GM19023 (cell line): ENCODE measurements at regions not wholly inside any gene's neighbourhood (a gene's known extent, or its start where the extent isn't known, plus 50 kb on each side); places are given as distances from the start of the nearest gene placed in this dataset.

Experiments
- ATAC-seq: cut with Tn5 transposase; IDR thresholded peaks from one replicate; pipeline ENCODE4 v1.9.1; 2021; ENCODE audit warnings: mild to moderate bottlenecking, moderate library complexity; ENCODE audit not compliant: unreplicated experiment

DNA sequence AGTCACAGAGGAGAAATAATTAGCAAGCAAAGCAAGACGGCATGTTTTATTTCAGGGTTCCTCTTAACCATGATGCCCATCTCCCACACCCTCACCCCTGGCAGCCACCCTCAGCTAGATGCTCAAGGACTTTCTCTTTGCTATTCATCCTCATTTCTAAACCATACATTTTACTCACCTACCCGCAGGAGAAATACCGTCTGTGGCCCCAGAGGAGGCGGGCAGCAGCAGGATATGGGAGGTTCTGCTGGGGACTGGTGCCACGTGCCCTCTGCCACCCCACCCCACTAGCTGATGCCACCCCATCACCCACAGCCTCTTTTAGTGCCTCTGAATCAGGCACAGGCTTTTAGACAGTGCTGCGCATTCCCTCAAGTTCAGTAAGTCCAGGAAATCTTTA lies 168.7 kb upstream of the ITGB1 start:
- no peak for ATAC-seq

DNA sequence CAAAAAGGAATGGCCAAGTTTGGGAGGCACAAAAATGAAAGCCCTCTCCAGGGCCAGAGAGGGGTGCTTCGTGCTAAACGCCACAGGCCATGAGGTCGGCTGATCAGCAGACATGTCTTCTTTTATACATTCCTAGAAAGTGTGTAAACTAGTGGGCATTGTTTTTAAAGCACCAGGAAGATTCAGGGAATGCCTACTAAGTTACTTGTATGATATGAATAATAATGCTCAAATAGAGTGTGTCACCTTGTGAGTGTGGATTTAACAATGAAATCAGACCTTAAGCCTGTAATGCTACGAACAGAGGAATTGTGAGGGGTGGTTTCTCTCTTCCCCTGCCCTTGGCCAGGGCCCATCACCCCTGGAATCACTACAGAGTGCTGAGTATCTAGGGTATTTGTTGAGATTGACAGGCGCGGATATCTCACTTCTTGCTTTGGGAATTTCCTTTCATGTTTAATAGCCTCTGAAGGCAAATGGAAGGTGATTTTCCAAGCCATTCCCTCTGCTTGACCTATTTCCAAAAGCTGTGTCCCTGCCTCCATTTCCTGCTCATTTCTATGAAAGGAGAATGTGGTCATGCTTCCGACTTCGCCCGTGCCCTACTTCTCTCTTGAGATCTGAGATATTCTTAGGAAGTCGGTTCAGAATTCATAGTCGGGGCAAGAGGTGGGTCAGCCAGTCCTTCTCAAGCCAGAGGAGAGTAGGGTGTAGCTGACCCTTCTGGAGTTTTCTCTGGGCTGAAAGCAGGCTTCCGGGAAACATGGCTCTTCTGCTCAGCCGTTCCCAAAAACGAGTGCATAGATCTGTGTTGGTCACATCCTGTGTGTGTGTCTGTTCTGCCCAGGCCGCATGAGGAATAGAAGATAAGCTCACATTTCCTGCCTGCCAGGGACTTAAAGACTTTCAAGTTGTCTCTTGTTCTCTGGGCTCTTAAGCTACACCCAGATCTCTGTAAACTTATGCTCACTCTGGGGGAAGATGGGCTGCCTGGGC lies 167.8 kb upstream of the ITGB1 start:
- no peak for ATAC-seq

DNA sequence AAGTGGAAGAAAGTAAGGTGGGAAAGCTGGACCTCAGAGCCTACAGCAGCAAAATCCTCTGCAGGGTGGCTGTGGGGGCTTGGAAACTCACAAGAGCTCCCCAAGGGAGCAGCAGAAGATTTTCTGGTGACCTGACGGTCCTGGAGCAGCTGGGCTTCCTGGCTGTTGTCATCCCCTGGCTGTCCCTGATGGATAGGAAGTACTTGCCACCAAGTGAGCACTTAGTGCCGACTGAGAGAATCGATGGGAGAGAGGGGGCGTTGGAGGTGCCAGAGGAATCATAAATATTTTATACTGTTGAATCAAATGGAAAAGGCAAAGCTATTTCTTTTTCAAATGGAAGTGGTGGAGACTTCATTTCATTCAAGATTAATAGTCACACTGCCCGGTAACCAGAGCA lies 167.1 kb upstream of the ITGB1 start:
- ATAC-seq: no peak

DNA sequence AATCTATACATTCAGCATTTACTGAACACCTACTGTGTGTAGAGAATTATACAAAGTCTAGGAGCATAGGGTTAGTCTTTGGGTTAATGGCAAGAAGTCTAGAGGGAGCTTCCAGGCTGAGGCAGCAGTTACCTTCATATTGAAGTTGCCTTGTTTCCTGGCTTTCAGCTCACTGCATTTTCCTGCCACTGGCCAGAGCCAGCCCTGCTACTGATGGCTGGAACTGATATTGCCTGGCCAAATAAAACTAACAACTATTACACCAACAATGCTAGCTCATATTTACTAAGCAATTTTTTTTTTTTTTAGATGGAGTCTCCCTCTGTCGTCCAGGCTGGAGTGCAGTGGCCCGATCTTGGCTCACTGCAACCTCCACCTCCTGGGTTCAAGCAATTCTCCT lies 165.7 kb upstream of the ITGB1 start:
- no peak for ATAC-seq

DNA sequence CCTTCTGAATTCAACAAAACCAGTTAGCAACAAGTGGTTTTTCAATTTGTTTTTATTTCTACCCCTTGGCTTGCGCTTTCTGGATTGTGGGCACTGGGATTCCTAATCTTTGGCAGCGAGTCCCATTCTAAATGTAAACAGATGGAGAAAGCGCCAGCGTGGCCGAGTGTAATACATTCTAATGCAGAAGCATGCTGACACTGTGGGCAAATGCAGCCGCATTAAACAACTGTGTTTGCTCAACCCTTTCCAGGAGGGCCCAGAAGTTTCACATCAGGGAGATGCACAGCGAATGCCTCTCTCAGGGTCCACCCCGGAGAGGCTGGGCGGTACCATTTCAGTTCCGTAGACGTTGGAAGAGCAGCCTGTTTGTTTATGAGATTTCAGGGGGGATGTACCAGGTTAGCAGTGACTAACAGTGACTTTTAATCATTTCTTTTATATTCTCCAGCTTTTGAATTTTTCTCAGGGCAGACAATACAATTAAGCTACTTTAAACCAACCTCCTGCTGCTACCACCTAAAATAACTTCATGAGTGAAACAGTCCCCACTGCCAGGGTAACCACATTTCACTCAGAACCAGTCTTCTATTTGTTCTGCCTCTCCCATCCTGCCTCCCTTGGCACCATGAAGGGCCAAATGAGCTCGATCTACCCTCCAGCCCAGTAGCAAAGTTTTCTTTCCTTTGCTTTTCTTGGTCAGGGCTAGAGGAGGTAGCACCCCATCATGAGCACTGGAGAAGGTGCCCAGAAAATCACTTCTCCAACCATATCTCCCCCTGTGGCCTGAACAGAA lies 164.2 kb upstream of the ITGB1 start:
- ATAC-seq: no peak

DNA sequence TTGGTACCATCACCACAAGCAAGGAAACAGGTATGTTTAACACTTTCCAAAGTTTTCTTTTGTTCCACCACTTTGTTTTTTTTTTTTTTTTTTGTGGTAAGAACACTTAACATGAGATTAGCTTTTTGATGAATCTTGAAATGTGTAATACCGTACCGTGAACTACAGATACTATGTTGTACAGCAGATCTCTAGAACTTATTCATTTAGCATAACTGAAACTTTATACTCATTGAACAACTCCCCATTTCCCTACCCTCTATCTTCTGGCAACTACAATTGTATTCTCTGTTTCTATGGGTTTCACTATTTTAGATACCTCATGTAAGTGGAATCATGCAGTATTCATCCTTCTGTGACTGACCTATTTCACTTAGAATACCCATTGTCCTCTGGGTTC lies 162.7 kb upstream of the ITGB1 start:
- ATAC-seq: no peak

DNA sequence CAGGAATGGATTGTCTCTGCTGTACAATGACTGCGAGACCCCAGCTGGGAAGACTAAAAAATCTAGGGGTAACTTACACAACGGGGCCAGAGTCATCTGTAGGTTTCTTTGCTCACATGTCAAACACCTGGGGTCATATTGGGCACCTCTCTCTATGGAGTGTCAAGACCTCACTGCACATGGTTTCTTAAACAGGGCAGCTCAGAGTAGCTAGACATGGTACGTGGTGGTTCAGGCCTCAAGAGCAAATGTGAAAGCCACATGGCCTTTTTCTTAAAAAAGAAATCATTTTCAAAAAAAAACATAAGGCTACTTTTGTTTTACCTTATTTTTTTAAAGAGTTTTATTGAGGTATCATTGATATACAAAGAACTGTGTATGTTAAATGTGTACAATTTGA lies 162.2 kb upstream of the ITGB1 start:
- no peak for ATAC-seq

DNA sequence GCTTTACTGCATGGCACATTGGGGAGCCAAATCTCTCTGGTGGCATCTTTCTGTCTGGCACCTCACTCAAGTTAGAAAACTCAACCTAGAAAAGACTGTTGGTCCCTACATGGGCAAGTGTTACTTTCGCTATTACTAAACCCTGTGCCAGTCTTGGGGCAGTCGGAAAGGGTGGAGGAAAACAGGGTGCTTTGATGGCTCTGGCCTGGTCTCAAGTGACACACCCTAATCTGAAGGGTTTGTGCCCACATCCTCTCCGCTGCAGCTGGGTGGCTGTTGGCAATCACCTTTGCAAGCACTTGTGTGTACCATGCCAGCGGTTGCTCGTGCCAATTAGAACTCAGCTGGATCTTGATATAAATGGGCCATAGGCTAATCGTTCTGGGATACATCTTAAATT lies 159.8 kb upstream of the ITGB1 start:
- ATAC-seq: no peak

DNA sequence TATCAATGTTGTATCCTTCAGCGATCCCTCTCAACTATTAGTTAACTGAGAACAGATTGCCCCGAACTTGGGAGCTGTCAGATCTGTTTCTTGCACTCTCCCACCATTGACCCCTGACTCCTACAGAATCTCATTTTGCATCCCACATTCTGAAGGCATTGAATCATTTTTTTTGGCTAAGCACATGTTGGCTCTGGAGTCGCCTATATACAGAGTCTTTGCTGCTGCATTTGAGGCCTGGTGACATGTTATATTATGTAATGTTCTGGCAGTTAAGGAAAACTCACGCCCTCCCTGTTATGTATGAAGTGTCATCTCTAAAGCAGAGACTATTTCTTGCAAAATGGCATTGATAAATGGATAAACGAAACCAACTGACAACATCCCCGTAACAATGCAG lies 159.2 kb upstream of the ITGB1 start:
- ATAC-seq: no peak

DNA sequence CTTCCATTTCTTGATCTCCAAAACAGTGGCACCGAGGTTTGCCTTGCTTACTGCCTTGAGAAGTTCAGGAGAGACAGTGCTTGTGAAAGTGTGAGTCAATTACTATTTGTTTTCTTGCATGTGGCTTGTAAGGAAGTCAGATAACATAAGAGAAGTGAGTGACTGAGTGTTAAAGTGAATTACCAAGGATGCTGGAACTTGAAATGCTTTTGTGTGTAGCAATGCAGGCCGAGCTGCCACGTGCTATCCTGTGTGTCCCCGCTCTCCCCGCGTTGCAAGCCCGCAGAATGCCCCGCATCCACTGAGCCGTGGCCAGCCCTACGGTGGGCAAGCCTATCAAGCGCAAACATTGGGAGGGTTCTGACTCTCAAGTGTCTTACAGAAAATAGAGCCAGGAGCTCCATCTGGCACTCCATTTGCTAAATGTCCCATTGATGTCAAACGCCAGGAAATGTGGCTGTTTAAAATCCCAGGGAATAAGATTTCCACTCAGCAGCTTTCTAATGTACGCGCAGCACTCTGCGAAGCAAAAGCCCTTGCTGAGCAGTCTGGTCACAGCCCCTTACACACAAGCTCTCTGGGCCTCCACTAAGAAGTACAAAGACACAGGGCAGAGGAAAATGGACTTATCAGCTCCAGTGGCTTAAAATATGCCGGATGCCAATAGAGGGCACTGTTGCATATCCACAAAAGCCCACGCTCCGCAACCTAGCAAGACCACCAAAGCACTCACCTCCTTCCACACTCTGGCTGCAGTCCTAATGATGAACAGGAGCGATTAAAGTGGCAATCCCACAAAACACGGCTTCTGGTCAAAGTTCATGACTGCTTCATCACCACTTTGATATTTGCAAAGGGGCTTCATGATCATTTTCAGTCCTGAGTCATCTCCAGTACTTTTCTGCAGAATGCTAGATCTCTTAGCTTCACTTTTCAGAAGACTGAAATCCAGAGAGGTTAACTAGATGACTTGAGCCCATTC lies 158.0 kb upstream of the ITGB1 start:
- no peak for ATAC-seq

DNA sequence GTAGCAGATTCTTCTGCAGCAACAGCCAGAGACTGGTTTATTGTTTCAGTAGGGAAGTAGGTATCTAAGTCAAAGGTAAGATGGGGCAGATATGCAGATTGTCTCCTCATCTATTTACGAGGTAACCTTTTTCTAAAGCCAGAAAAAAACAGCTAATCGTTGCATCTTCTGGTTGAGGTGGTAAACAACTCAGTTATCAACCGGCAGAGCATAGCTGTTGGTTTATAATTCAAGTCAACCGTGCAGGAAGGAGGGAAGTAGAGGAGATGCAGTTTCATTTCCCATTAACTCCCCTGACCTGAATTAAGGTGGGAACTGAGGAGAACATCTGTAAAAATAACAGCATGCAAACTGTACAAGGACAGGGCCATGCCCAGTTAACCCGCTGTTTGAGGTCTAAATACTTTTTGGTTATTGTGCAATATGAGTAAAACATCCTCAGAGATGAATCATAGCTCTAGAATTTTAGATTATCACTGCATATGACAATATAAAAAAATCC lies 156.5 kb upstream of the ITGB1 start:
- ATAC-seq: no peak

DNA sequence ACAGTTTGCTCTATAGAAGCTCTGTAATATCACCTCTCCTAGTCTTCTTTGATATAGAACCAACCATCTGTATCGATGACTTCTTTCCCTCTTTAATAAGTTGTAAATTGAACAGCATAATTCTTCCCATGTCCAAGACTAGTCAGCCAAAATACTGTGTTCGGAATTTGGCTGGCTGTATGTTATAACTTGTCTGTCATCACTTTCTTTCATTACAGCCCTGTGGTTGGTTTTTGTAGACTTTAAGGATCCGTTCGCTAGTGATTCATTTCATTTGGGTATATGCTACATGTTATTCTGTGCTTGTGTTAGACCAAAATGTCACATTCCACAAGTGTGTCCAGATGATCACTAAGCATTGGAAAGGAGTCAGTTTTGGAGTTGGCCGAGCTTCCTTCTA lies 155.4 kb upstream of the ITGB1 start:
- ATAC-seq: no peak

DNA sequence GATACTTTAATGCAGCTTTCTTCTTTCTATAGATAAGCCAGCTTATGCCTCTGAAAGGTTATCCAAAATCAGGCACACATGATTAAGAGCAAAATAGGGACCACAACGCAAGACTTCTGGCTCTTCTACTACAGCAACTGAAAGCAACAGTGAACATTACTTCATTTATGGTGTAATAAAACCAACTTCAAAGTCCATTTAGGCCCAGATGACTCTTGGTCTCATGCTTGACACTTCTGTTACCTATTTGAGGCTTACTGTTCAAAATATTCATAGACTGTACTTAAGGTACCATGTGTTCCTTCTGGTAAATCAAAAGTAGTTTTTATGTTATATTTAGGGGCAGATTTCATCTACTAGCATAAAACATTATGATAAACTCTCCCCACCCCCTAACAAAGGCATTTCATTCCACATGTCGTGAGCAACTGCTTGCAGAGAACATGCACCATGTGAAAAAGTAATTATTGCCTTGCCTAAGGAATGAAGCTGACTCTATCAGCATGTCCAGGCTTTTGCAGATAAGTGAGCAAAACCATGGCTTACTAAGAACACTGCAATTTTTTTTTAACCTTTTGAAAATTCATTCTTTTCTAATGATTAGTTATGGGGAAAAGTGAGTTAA lies 154.9 kb upstream of the ITGB1 start:
- ATAC-seq: no peak

DNA sequence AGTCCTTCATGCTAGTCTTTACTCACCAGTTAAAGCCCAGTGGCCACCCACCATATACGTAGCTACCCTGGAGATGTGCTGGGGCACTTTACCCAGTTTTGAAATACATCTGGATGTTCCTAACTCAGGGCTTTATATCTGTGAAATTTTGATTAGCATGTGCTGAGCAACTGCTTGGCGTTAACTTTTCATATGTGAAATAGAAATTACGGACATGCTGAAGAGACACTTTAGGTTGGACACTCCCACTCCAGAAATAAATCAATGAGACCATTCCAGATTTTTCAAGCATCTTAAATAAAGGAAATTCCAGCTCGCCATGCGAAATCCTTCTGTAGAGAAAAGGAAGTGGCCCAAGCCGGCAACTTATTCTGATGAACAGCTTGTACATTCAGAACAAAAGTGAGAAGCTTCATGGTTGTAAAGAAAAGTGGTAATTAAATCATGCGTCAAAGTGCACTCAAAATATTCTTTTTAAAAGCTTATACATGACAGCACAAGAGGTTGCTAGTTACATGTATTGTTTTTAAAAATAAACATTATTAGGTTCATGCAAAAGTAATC lies 153.5 kb upstream of the ITGB1 start:
- no peak for ATAC-seq

DNA sequence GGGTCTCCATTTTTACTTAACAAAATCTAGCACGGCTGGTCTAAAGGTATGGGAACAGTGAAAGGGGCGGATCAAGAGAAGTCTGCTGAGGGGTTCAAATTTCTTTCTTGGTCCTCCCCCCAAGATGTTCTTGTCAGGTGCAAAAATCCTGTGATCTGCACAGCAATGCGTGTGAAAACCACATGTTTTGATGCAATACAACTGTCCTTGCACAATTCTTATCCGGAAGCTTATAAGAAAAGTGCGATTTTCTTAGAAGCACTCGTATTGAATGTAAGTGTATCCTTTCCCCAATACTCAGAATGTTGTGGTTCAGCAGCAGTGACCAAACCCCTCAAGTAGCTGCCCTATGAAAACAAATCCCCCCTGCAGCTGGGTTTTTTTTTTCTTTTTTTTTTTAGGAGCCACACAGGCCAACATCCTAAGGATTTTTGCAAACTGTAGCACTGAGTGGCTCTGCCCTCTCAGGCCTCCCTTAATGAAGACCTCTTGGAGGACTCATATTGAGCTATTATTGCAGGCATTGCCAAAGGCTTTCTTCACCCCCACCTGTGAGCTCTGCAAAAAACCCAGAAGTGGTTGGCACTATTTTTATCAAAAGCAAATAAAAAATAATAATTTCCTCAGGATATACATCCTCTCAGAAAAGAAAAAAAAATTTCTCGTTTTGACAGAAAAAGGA lies 151.9 kb upstream of the ITGB1 start:
- ATAC-seq: no peak

DNA sequence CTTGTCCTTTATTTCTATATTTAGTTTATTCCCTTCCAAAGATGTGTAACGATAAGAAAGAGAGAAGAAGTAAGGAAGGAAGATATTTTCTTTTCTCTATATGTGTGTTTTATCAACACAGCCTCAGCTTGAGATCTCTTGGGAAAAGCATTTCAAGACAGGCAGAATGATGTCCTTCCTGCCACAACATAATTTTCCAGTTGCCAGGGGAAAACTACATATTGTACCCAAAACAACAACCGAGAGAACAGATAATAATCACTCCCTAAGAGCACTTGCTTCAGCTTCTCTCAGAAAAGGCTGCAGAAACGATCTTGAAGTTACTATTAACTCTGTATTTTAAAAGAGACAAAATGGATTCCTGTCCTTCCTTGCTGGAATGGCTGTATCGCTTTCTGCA lies 151.4 kb upstream of the ITGB1 start:
- no peak for ATAC-seq

DNA sequence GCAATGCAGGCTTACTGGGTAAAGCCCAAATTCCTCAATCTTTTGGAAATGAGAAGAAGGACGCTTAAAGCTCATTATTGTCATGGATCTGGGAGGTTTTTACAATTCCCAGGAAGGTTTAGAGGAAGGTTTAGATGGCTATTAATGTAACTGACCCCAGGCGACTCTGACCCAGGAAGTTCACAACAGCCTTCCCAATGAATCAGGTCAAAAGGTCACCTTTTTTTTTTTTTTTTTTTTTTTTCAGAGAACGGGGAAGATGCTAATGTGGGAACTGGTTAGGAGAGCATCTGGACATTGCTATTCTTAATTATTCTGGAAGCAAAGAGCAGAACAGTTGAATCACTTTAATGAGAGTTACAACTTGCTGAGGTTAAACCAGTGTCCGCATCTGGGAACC lies 149.9 kb upstream of the ITGB1 start:
- no peak for ATAC-seq

DNA sequence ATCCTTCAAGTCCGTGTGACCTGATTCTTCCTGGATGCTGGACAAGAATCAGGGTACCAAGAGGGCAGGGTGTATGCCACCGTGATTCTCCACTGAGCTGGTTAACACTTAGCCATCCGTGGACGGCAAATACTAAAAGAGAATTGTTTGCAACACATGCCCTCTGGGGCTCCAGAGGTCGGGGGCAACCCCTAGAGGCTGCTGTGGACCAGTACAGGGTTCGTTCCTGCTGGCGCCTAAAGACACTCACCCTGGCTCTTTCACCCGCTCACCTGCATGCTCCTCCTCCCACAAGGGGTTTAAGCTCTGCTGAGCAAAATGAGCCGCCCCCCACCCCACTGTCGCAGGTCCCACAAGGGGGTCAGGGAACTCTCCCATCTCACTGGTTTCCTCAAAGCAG lies 148.7 kb upstream of the ITGB1 start:
- ATAC-seq: no peak

DNA sequence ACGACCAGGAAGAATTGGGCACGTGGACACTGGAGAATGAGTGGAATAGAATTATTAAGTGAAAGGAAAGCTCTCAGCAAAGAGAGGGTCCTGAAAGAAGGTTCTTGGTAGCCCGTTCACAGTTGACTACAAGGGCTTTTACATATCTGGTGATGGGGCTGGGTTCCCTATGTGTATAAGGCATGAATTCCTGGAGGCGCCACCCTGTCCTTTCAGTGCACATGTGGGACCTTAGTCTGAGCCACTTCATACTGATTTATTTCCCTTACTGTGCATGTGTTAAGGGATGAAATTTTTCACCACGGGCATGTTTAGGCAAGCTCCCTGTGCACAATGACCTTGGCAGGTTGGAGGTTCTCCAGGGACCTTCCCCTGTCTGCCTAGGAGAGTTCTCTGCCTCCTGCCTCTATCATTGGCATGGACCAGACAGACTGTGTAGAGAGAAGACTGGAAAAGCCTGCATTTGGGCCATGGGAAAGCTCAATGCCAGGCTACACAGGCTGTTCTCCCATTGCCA lies 145.9 kb upstream of the ITGB1 start:
- no peak for ATAC-seq
